ENCODE measurements at regions not wholly inside any gene's neighbourhood (a gene's known extent, or its start where the extent isn't known, plus 50 kb on each side); places are given as distances from the start of the nearest gene placed in this dataset.
"Not testable (repeated sequence)": the region's sequence is repeated elsewhere in the genome, so short reads cannot be mapped to it uniquely, and the experiment has no call there.

- Mint-ChIP-seq H3K4me1 (no peaks in the 10 kb centered on the region), H3K9me3 (peaks cover 14% of the 10 kb centered on the region), H3K27me3 (ENCODE audit: low read depth) (no peaks in the 10 kb centered on the region), H3K4me3 (no peak overlapping the region), H3K36me3 (ENCODE audit: low read depth) (no peaks in the 10 kb centered on the region), H3K27ac (no peak overlapping the region)
- TF ChIP-seq CTCF (IDR thresholded peaks at IDR 0.05; ENCODE audit: unreplicated experiment in 3 of 3), result no peak
Measured at GRCh38 chr2:160568856-160569255, 75.2 kb upstream of the RBMS1 start.

GRCh38 chr2:160570376-160570775, 76.8 kb upstream of the RBMS1 start:
- H3K36me3 Mint-ChIP-seq (ENCODE audit: low read depth), result no peaks in the 10 kb centered on the region
- H3K27me3 Mint-ChIP-seq (ENCODE audit: low read depth), result no peaks in the 10 kb centered on the region
- no peak for TF ChIP-seq CTCF (IDR thresholded peaks at IDR 0.05; ENCODE audit: unreplicated experiment in 3 of 3)
- H3K27ac Mint-ChIP-seq, result no peak overlapping the region
- H3K4me3 Mint-ChIP-seq, result no peak overlapping the region
- H3K9me3 Mint-ChIP-seq, result peaks cover 14% of the 10 kb centered on the region
- no peaks in the 10 kb centered on the region for H3K4me1 Mint-ChIP-seq

GRCh38 chr2:160574468-160575140, 81.0 kb upstream of the RBMS1 start:
- Mint-ChIP-seq H3K27ac (no peak overlapping the region), H3K27me3 (ENCODE audit: low read depth) (no peaks in the 10 kb centered on the region), H3K4me3 (no peak overlapping the region), H3K36me3 (ENCODE audit: low read depth) (no peaks in the 10 kb centered on the region), H3K4me1 (no peaks in the 10 kb centered on the region), H3K9me3 (peaks cover 20% of the 10 kb centered on the region)
- no peak for TF ChIP-seq CTCF (IDR thresholded peaks at IDR 0.05; ENCODE audit: unreplicated experiment in 3 of 3)

- Mint-ChIP-seq H3K27me3 (ENCODE audit: low read depth) (no peaks in the 10 kb centered on the region), H3K27ac (no peak overlapping the region), H3K9me3 (peaks cover 20% of the 10 kb centered on the region), H3K4me1 (no peaks in the 10 kb centered on the region), H3K36me3 (ENCODE audit: low read depth) (no peaks in the 10 kb centered on the region), H3K4me3 (no peak overlapping the region)
- TF ChIP-seq CTCF (IDR thresholded peaks at IDR 0.05; ENCODE audit: unreplicated experiment in 3 of 3), result no peak
Measured at GRCh38 chr2:160575368-160575767, 81.8 kb upstream of the RBMS1 start.

- H3K27me3 Mint-ChIP-seq (ENCODE audit: low read depth), result no peaks in the 10 kb centered on the region
- H3K4me1 Mint-ChIP-seq, result no peaks in the 10 kb centered on the region
- H3K9me3 Mint-ChIP-seq, result peaks cover 22% of the 10 kb centered on the region
- no peaks in the 10 kb centered on the region for H3K36me3 Mint-ChIP-seq (ENCODE audit: low read depth)
- TF ChIP-seq CTCF (IDR thresholded peaks at IDR 0.05; ENCODE audit: unreplicated experiment in 3 of 3), result no peak
- H3K27ac Mint-ChIP-seq, result no peak overlapping the region
- H3K4me3 Mint-ChIP-seq, result no peak overlapping the region
Measured at GRCh38 chr2:160576054-160576499, 82.5 kb upstream of the RBMS1 start.

- H3K27ac Mint-ChIP-seq; H3K27me3 Mint-ChIP-seq (ENCODE audit: low read depth); H3K36me3 Mint-ChIP-seq (ENCODE audit: low read depth); H3K4me1 Mint-ChIP-seq; H3K4me3 Mint-ChIP-seq: not testable (repeated sequence)
- H3K9me3 Mint-ChIP-seq, result peaks cover 15% of the 10 kb centered on the region
Measured at GRCh38 chr2:160577081-160577480, 83.5 kb upstream of the RBMS1 start.

Data from nephron (organoid).